SK-N-DZ (cell line): ENCODE measurements at regions not wholly inside any gene's neighbourhood (a gene's known extent, or its start where the extent isn't known, plus 50 kb on each side); places are given as distances from the start of the nearest gene placed in this dataset.

Experiments
- DNase-seq: peaks from one replicate; pipeline ENCODE4 v3.0.0-alpha.2; 2015; ENCODE audit warnings: low spot score

- no peak for DNase-seq
These were observed 563.0 kb downstream of the BRD1 start for GRCh38 chr22:49264696-49265095.

GRCh38 chr22:49263101-49263500 lies 564.6 kb downstream of the BRD1 start:
- no peak for DNase-seq

GRCh38 chr22:49262167-49262566 lies 565.5 kb downstream of the BRD1 start:
- no peak for DNase-seq

- DNase-seq = no peak
These were observed 566.1 kb downstream of the BRD1 start for GRCh38 chr22:49261616-49262015.

- DNase-seq = no peak
These were observed 566.7 kb downstream of the BRD1 start for GRCh38 chr22:49260681-49261580.

GRCh38 chr22:49259839-49260615 lies 567.6 kb downstream of the BRD1 start:
- DNase-seq = no peak

GRCh38 chr22:49258107-49259010 lies 569.3 kb downstream of the BRD1 start:
- no peak for DNase-seq

- DNase-seq = no peak
These were observed 570.1 kb downstream of the BRD1 start for GRCh38 chr22:49257551-49257961.

- no peak for DNase-seq
These were observed 571.8 kb downstream of the BRD1 start for GRCh38 chr22:49255741-49256318.

GRCh38 chr22:49255154-49255553 lies 572.5 kb downstream of the BRD1 start:
- no peak for DNase-seq

GRCh38 chr22:49253656-49254055 lies 574.0 kb downstream of the BRD1 start:
- no peak for DNase-seq

- no peak for DNase-seq
These were observed 576.3 kb downstream of the BRD1 start for GRCh38 chr22:49251371-49251770.

GRCh38 chr22:49247194-49247924 lies 580.3 kb downstream of the BRD1 start:
- DNase-seq = no peak

- DNase-seq = no peak
These were observed 582.9 kb downstream of the BRD1 start for GRCh38 chr22:49244466-49245420.

- no peak for DNase-seq
These were observed 583.7 kb downstream of the BRD1 start for GRCh38 chr22:49243965-49244364.

- DNase-seq = no peak
These were observed 584.3 kb downstream of the BRD1 start for GRCh38 chr22:49243335-49243734.

GRCh38 chr22:49242480-49242879 lies 585.2 kb downstream of the BRD1 start:
- DNase-seq = no peak

- DNase-seq = no peak
These were observed 586.4 kb downstream of the BRD1 start for GRCh38 chr22:49241174-49241851.

- no peak for DNase-seq
These were observed 587.2 kb downstream of the BRD1 start for GRCh38 chr22:49240472-49240871.
